WTC11 (cell line): ENCODE measurements at regions not wholly inside any gene's neighbourhood (a gene's known extent, or its start where the extent isn't known, plus 50 kb on each side); places are given as distances from the start of the nearest gene placed in this dataset.

ENCODE experiments used
- MYBL2 ChIP-seq: sonication (generic); formaldehyde crosslinking; IDR thresholded peaks from 2 replicates; pipeline ENCODE4 v1.8.1; 2023; ENCODE audit warnings: mild to moderate bottlenecking, moderate library complexity, missing genetic modification reagents
- ZNF416 ChIP-seq: fragments of 250-450 bp; sonication (Bioruptor Pico); IDR thresholded peaks from 2 replicates; pipeline ENCODE4 v1.9.0; 2021; ENCODE audit warnings: mild to moderate bottlenecking, inconsistent platforms
- TF ChIP-seq, protein P1 (sequence below): fragments of 200-600 bp; IDR thresholded peaks from 2 replicates; pipeline ENCODE4 v1.8.0; 2022; ENCODE audit warnings: antibody characterized with exemption

GRCh38 chr2:37829616-37830395, 95.3 kb upstream of the RMDN2 start:
- TF ChIP-seq, protein P1, sequence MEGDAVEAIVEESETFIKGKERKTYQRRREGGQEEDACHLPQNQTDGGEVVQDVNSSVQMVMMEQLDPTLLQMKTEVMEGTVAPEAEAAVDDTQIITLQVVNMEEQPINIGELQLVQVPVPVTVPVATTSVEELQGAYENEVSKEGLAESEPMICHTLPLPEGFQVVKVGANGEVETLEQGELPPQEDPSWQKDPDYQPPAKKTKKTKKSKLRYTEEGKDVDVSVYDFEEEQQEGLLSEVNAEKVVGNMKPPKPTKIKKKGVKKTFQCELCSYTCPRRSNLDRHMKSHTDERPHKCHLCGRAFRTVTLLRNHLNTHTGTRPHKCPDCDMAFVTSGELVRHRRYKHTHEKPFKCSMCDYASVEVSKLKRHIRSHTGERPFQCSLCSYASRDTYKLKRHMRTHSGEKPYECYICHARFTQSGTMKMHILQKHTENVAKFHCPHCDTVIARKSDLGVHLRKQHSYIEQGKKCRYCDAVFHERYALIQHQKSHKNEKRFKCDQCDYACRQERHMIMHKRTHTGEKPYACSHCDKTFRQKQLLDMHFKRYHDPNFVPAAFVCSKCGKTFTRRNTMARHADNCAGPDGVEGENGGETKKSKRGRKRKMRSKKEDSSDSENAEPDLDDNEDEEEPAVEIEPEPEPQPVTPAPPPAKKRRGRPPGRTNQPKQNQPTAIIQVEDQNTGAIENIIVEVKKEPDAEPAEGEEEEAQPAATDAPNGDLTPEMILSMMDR, result no peak
- no peak for TF ChIP-seq ZNF416 (CRISPR knock-in tag)
- TF ChIP-seq MYBL2, result no peak
